Gastroesophageal sphincter (tissue), 4 donors: ENCODE measurements at regions not wholly inside any gene's neighbourhood (a gene's known extent, or its start where the extent isn't known, plus 50 kb on each side); places are given as distances from the start of the nearest gene placed in this dataset.

ENCODE experiments used
- ATAC-seq: fragments of 150-250 bp; one replicate; pipeline ENCODE4 v1.9.1; 2016; ENCODE audit warnings: mild to moderate bottlenecking, moderate library complexity
- H3K27ac ChIP-seq, 4 donors: fragments of 200-600 bp; sonication (generic) in 3 of 4; 1 replicate in 3 of 4; 2 replicates in 1 of 4; pipeline ENCODE4 v1.5.1; 2016 to 2019
- H3K27me3 ChIP-seq: fragments of 200-600 bp; sonication (generic); one replicate; pipeline ENCODE4 v1.5.1; 2019
- H3K36me3 ChIP-seq, 2 donors: fragments of 200-600 bp; sonication (generic); one replicate each; pipeline ENCODE4 v1.5.1; 2019; ENCODE audit warnings: control low read depth in 1 of 2
- H3K4me1 ChIP-seq, 3 donors: fragments of 200-600 bp; sonication (generic); 1 replicate in 2 of 3; 2 replicates in 1 of 3; pipeline ENCODE4 v1.5.1; 2016 to 2019; ENCODE audit warnings: control low read depth in 2 of 3
- H3K4me3 ChIP-seq, 2 donors: fragments of 200-600 bp; sonication (generic); one replicate each; pipeline ENCODE4 v1.5.1; 2019; ENCODE audit warnings: mild to moderate bottlenecking in 1 of 2, moderate library complexity in 1 of 2
- H3K9me3 ChIP-seq, 3 donors: fragments of 200-600 bp; sonication (generic); one replicate each; pipeline ENCODE4 v1.5.1; 2017 to 2019; ENCODE audit warnings: control low read depth in 2 of 3
- EP300 ChIP-seq: sonication (generic); formaldehyde crosslinking; IDR thresholded peaks from one replicate; pipeline ENCODE4 v1.6.1; 2017; ENCODE audit warnings: antibody characterized with exemption, mild to moderate bottlenecking
- POLR2A ChIP-seq, 2 donors: fragments of 450-650 bp; IDR thresholded peaks; one replicate each; pipeline ENCODE4 v1.6.1; 2017; ENCODE audit warnings: antibody characterized with exemption in 2 of 2, mild to moderate bottlenecking in 2 of 2, moderate library complexity in 1 of 2
- POLR2AphosphoS5 ChIP-seq: sonication (generic); formaldehyde crosslinking; IDR thresholded peaks from one replicate; pipeline ENCODE4 v1.6.1; 2017; ENCODE audit warnings: antibody characterized with exemption
- WGBS, 2 donors: methylation state at CpG; one replicate each; pipeline ENCODE4 v1.1.5; 2018; ENCODE audit warnings: low coverage in 1 of 2; 5-methylcytosine and 5-hydroxymethylcytosine counted together
- TF ChIP-seq, protein P1 (sequence below), 4 experiments: fragments of 200-600 bp in 2 of 4; fragments of 450-650 bp in 2 of 4; sonication (generic) in 1 of 4; IDR thresholded peaks; one replicate each; pipeline ENCODE4 v1.5.1; 2017 to 2019; ENCODE audit warnings: antibody characterized with exemption in 4 of 4, mild to moderate bottlenecking in 2 of 4, moderate library complexity in 2 of 4

DNA sequence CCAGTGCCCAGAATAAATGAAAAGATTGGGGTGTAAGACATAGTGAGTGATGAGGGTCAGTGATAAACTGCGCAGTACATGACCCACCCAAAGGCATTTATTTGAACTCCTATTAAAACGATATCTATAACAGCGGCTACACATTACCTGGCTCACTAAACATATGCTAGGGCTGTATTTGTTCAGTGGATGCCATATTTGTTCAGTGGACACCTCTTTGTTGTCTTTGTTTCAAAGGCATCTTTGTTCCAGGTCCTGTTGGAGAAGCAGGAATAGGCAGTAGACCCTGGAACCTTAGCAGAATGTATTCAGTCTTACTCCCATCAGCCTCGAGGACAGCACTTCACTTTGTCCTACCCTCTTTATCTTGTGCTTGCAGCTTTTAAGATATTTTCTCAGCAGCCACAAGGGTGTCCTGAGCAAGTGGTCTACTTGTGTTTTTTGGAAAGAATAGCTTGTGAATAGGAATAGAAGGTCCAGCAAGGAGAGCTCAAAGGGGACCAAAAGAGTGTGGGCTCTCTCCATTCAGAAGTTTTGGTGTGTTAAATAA lies 650.8 kb upstream of the FANCL start:
- H3K4me1 ChIP-seq = no peaks in the 10 kb centered on the region
- WGBS, 2 donors = 88 to 90% methylated on average over 3 of the region's 4 CpGs
- ATAC-seq = no peak
- no peaks in the 10 kb centered on the region for H3K9me3 ChIP-seq
- H3K27me3 ChIP-seq = no peaks in the 10 kb centered on the region
- H3K4me3 ChIP-seq = no peak overlapping the region
- H3K27ac ChIP-seq = no peak overlapping the region
- H3K36me3 ChIP-seq = no peaks in the 10 kb centered on the region
- no peak for TF ChIP-seq POLR2AphosphoS5
- no peak for TF ChIP-seq POLR2A (IDR thresholded peaks at IDR 0.05)
- TF ChIP-seq, protein P1, sequence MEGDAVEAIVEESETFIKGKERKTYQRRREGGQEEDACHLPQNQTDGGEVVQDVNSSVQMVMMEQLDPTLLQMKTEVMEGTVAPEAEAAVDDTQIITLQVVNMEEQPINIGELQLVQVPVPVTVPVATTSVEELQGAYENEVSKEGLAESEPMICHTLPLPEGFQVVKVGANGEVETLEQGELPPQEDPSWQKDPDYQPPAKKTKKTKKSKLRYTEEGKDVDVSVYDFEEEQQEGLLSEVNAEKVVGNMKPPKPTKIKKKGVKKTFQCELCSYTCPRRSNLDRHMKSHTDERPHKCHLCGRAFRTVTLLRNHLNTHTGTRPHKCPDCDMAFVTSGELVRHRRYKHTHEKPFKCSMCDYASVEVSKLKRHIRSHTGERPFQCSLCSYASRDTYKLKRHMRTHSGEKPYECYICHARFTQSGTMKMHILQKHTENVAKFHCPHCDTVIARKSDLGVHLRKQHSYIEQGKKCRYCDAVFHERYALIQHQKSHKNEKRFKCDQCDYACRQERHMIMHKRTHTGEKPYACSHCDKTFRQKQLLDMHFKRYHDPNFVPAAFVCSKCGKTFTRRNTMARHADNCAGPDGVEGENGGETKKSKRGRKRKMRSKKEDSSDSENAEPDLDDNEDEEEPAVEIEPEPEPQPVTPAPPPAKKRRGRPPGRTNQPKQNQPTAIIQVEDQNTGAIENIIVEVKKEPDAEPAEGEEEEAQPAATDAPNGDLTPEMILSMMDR (IDR thresholded peaks at IDR 0.05) = no peak
- no peak for TF ChIP-seq EP300

DNA sequence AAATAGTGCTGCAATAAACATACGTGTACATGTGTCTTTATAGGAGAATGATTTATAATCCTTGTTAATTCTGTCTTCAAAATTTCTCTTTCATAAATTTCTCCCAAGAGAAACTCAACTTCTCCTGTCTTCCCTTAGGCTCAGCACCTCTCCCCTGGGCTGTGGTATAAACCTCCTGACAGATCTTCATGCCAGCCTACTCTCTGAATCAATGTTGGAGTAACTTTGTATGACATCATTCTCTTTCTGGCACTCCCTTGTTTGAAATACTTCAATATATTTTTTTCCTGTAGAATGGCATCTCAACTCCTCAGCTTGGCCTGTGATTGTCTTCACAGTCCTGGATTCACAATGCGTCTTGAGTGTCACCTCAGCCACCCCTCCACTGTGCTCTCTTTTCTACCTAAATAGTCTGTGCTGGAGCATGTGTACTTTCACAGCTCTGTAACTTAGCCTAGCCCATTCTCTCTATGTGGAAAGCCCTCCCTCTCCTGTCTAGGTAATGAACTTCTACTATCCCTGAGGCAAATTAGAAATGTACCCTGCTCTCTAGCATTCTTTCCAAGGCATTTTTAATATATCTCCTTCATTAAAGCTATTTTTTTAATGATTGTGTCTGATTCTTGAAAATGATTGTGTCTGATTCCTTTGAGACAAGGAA lies 649.9 kb upstream of the FANCL start:
- TF ChIP-seq, protein P1 (IDR thresholded peaks at IDR 0.05) = no peak
- no peak for TF ChIP-seq POLR2A (IDR thresholded peaks at IDR 0.05)
- TF ChIP-seq EP300 = no peak
- TF ChIP-seq POLR2AphosphoS5 = no peak
- Histone ChIP-seq H3K4me3 (no peak overlapping the region), H3K27ac (no peak overlapping the region), H3K4me1 (no peaks in the 10 kb centered on the region), H3K36me3 (no peaks in the 10 kb centered on the region), H3K9me3 (no peaks in the 10 kb centered on the region), H3K27me3 (no peaks in the 10 kb centered on the region)
- no peak for ATAC-seq
- WGBS, 2 donors = 81% methylated on average over 1 of the region's 2 CpGs; no CpG with 5 or more reads in 1 of the 2 donors

DNA sequence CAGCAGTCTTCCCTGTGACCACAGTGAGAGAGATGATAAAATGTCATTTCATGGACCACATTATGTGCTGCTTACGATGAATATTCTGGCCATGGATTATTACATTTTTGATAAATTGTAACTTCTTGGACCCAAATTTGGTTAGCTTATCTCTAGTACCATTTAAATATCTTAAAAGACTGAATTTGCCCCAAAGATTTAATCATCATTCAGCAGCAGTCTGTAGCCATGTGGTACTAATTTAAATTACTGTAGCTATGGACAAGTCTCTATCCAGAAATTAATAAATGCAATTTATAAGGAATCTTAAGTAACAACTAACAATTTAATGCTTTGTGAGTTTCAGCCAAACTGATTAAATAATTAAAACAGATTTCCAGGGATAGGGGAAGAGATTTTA lies 644.9 kb upstream of the FANCL start:
- no peaks in the 10 kb centered on the region for H3K9me3 ChIP-seq
- no peaks in the 10 kb centered on the region for H3K27me3 ChIP-seq
- ATAC-seq = no peak
- no peak overlapping the region for H3K27ac ChIP-seq
- TF ChIP-seq, protein P1 (IDR thresholded peaks at IDR 0.05) = no peak
- TF ChIP-seq EP300 = no peak
- no peak for TF ChIP-seq POLR2AphosphoS5
- no peak for TF ChIP-seq POLR2A (IDR thresholded peaks at IDR 0.05)
- WGBS, 2 donors = 58 to 93% methylated on average over 1 of the region's 1 CpG
- H3K36me3 ChIP-seq = no peaks in the 10 kb centered on the region
- H3K4me1 ChIP-seq = no peaks in the 10 kb centered on the region
- H3K4me3 ChIP-seq = no peak overlapping the region

DNA sequence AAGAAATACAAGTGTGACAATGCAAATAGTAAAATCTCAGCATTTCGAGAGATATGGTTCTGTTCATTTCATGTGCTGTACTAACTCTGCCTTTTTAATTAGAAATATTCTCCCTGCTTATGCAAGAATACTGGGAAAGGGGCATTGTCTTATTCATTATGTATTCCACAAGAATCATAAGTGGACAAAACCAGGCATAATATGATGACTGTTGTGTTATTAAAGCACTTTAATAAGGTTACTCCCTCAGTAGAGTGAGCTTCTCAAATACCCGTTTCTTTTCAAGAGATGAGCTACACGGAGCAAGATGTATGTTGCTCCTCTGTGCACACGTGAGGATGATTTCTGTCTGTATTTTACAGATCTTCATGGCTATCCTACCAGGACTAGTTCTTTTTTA lies 638.7 kb upstream of the FANCL start:
- no peak for ATAC-seq
- 82 to 85% methylated on average over 4 of the region's 4 CpGs for WGBS, 2 donors
- TF ChIP-seq, protein P1 (IDR thresholded peaks at IDR 0.05) = no peak
- TF ChIP-seq POLR2A (IDR thresholded peaks at IDR 0.05) = no peak
- no peak for TF ChIP-seq EP300
- TF ChIP-seq POLR2AphosphoS5 = no peak
- no peak overlapping the region for H3K27ac ChIP-seq
- no peaks in the 10 kb centered on the region for H3K4me1 ChIP-seq
- no peaks in the 10 kb centered on the region for H3K9me3 ChIP-seq
- H3K36me3 ChIP-seq = no peaks in the 10 kb centered on the region
- no peak overlapping the region for H3K4me3 ChIP-seq
- H3K27me3 ChIP-seq = peaks cover 6% of the 10 kb centered on the region

DNA sequence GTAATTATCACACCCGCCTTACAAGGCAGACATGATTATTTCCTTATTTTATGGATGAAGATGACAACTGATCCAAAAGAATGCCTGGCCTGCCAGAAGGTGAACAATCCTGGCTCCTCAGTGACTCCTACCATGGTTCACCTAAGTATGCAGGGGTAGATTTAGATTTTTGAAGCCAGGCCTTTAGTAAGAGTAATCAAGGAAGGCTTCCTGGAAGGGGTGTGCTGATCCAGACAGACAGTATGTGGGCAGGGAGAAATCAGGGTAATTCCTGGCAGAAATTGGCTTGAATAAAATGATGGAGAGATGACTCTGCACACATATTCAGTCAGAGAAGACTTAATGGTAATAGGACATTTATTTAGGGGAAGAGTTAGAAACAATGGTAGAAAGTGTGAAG lies 637.7 kb upstream of the FANCL start:
- 88% methylated on average over 1 of the region's 1 CpG for WGBS, 2 donors
- H3K9me3 ChIP-seq = no peaks in the 10 kb centered on the region

More for the DNA sequence above, 637.7 kb upstream of the FANCL start:
- Histone ChIP-seq H3K27ac (no peak overlapping the region), H3K4me1 (no peaks in the 10 kb centered on the region), H3K4me3 (no peak overlapping the region), H3K36me3 (no peaks in the 10 kb centered on the region), H3K27me3 (peaks cover 6% of the 10 kb centered on the region)
- no peak for ATAC-seq
- no peak for TF ChIP-seq POLR2A (IDR thresholded peaks at IDR 0.05)
- TF ChIP-seq, protein P1 (IDR thresholded peaks at IDR 0.05) = no peak
- no peak for TF ChIP-seq POLR2AphosphoS5
- TF ChIP-seq EP300 = no peak
